Hepatocyte (in vitro differentiated cells): ENCODE measurements at regions not wholly inside any gene's neighbourhood (a gene's known extent, or its start where the extent isn't known, plus 50 kb on each side); places are given as distances from the start of the nearest gene placed in this dataset.

Source experiments
- DNase-seq: peaks from one replicate; pipeline ENCODE4 v3.0.0-alpha.2; 2016; ENCODE audit warnings: low spot score
- H2AFZ ChIP-seq: fragments of 200-600 bp; sonication (generic); 2 replicates; pipeline ENCODE4 v1.6.0; 2016; ENCODE audit warnings: antibody characterized with exemption, mild to moderate bottlenecking
- H3K27ac ChIP-seq: fragments of 200-600 bp; sonication (generic); 2 replicates; pipeline ENCODE4 v1.5.1; 2016; ENCODE audit warnings: mild to moderate bottlenecking
- H3K27me3 ChIP-seq: fragments of 200-600 bp; sonication (generic); 2 replicates; pipeline ENCODE4 v1.6.1; 2016
- H3K36me3 ChIP-seq: fragments of 200-600 bp; sonication (generic); replicated peaks from 2 replicates; pipeline ENCODE4 v1.5.1; 2016; ENCODE audit warnings: low read depth; ENCODE audit not compliant: insufficient read depth
- H3K4me1 ChIP-seq: fragments of 200-600 bp; sonication (generic); 2 replicates; pipeline ENCODE4 v1.5.1; 2016; ENCODE audit warnings: mild to moderate bottlenecking, moderate library complexity; ENCODE audit not compliant: insufficient read depth
- H3K4me2 ChIP-seq: fragments of 200-600 bp; sonication (generic); 2 replicates; pipeline ENCODE4 v1.6.0; 2016
- H3K4me3 ChIP-seq: fragments of 200-600 bp; sonication (generic); 2 replicates; pipeline ENCODE4 v1.5.1; 2016; ENCODE audit warnings: mild to moderate bottlenecking
- H3K79me2 ChIP-seq: fragments of 200-600 bp; sonication (generic); 2 replicates; pipeline ENCODE4 v1.6.0; 2017; ENCODE audit warnings: mild to moderate bottlenecking
- H3K9me2 ChIP-seq: fragments of 200-600 bp; sonication (generic); replicated peaks from 2 replicates; pipeline ENCODE4 v1.6.0; 2017; ENCODE audit warnings: mild to moderate bottlenecking; ENCODE audit not compliant: insufficient read depth
- H3K9me3 ChIP-seq: fragments of 200-600 bp; sonication (generic); 2 replicates; pipeline ENCODE4 v1.5.1; 2016; ENCODE audit warnings: low read depth, mild to moderate bottlenecking
- H4K20me1 ChIP-seq: fragments of 200-600 bp; sonication (generic); 2 replicates; pipeline ENCODE4 v1.6.0; 2016; ENCODE audit warnings: mild to moderate bottlenecking; ENCODE audit not compliant: insufficient read depth, poor library complexity, severe bottlenecking
- CTCF ChIP-seq: fragments of 200-600 bp; sonication (generic); IDR thresholded peaks from 2 replicates; pipeline ENCODE4 v1.5.1; 2016; ENCODE audit warnings: antibody characterized with exemption, mild to moderate bottlenecking; ENCODE audit not compliant: poor library complexity
- EZH2 ChIP-seq: fragments of 200-600 bp; sonication (generic); IDR thresholded peaks from 2 replicates; pipeline ENCODE4 v1.6.1; 2016; ENCODE audit warnings: antibody characterized with exemption, mild to moderate bottlenecking, borderline replicate concordance
- EZH2phosphoT487 ChIP-seq: fragments of 200-600 bp; sonication (generic); IDR thresholded peaks from one replicate; pipeline ENCODE4 v1.6.1; 2018; ENCODE audit warnings: antibody characterized with exemption, mild to moderate bottlenecking, low read depth, moderate library complexity; ENCODE audit not compliant: unreplicated experiment, severe bottlenecking
- WGBS: methylation state at CpG from one replicate; pipeline ENCODE4 v1.1.6; 2016; ENCODE audit warnings: low lambda C conversion rate; ENCODE audit errors: missing lambda C conversion rate; 5-methylcytosine and 5-hydroxymethylcytosine counted together

DNA sequence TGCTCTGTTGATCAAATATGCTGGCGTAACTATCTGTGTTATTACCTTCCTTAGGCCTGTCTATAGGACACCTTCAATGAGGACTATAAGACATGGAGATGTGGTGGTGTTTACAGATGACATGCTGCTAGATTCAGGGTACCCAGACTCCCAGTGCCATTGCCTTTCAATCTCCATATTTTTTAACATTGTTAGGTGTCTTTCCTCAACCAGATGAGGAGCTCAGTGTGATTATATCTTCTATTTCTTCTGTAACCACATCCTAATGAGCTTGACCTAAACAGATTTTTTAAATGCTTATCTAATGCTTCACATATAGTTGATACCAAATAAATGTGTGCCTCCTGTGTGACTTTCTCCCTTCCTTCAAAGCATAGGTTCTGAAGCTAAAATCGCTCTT lies 730.1 kb upstream of the NR2F2 start:
- WGBS = 97% methylated on average over 2 of the region's 2 CpGs
- Histone ChIP-seq H2AFZ (no peak overlapping the region), H3K27ac (no peak overlapping the region), H3K27me3 (no peaks in the 10 kb centered on the region), H3K4me3 (no peak overlapping the region), H3K79me2 (no peaks in the 10 kb centered on the region), H3K9me2 (no peaks in the 10 kb centered on the region), H3K4me1 (peaks cover 4% of the 10 kb centered on the region), H3K9me3 (no peaks in the 10 kb centered on the region), H3K4me2 (no peak overlapping the region), H3K36me3 (no peaks in the 10 kb centered on the region), H4K20me1 (no peaks in the 10 kb centered on the region)
- DNase-seq = no peak
- TF ChIP-seq EZH2phosphoT487 = no peak
- no peak for TF ChIP-seq EZH2
- TF ChIP-seq CTCF = no peak

GRCh38 chr15:95600884-95601283 lies 729.6 kb upstream of the NR2F2 start:
- Histone ChIP-seq H3K4me2 (no peak overlapping the region), H3K27me3 (no peaks in the 10 kb centered on the region), H3K79me2 (no peaks in the 10 kb centered on the region), H4K20me1 (no peaks in the 10 kb centered on the region), H3K4me3 (no peak overlapping the region), H3K4me1 (peaks cover 4% of the 10 kb centered on the region), H3K9me2 (no peaks in the 10 kb centered on the region), H3K36me3 (no peaks in the 10 kb centered on the region), H3K9me3 (no peaks in the 10 kb centered on the region), H3K27ac (no peak overlapping the region), H2AFZ (no peak overlapping the region)
- 91% methylated on average over 3 of the region's 3 CpGs for WGBS
- no peak for TF ChIP-seq EZH2phosphoT487
- no peak for TF ChIP-seq EZH2
- no peak for TF ChIP-seq CTCF
- no peak for DNase-seq

DNA sequence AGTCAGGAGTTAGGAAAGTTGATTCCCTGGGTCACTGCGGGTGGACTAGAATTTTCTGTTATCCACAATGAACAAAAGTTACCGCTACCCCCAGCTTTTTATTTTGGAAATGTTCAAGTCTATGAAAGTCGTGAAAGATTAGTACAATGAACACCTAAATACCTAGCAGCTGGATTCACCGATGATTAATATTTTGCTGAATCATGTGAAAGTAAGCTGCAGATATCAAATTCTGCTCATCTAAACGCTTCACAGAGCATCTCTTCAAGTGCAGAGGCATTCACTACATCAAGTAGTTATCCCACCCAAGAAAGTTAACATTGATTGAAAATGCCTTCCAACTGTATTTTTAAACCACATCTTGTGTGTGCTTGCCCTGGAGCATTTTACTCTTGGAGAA lies 729.0 kb upstream of the NR2F2 start:
- H3K36me3 ChIP-seq = no peaks in the 10 kb centered on the region
- no peak overlapping the region for H3K4me2 ChIP-seq
- no peak overlapping the region for H3K27ac ChIP-seq
- H2AFZ ChIP-seq = no peak overlapping the region
- H3K4me1 ChIP-seq = peaks cover 4% of the 10 kb centered on the region
- no peak overlapping the region for H3K4me3 ChIP-seq
- no peaks in the 10 kb centered on the region for H4K20me1 ChIP-seq
- no peaks in the 10 kb centered on the region for H3K9me3 ChIP-seq
- H3K9me2 ChIP-seq = no peaks in the 10 kb centered on the region
- no peaks in the 10 kb centered on the region for H3K27me3 ChIP-seq
- TF ChIP-seq EZH2phosphoT487 (no peak), CTCF (no peak), EZH2 (no peak)
- no peak for DNase-seq
- H3K79me2 ChIP-seq = no peaks in the 10 kb centered on the region
- WGBS = 92% methylated on average over 5 of the region's 5 CpGs

GRCh38 chr15:95603802-95604201 lies 726.7 kb upstream of the NR2F2 start:
- no peaks in the 10 kb centered on the region for H3K27me3 ChIP-seq
- no peak overlapping the region for H3K4me3 ChIP-seq
- peaks cover 4% of the 10 kb centered on the region for H3K4me1 ChIP-seq
- WGBS = 67% methylated on average over 8 of the region's 8 CpGs
- H3K27ac ChIP-seq = peak overlapping the region; percentile 25
- H3K79me2 ChIP-seq = no peaks in the 10 kb centered on the region
- TF ChIP-seq EZH2phosphoT487 = no peak
- H3K9me3 ChIP-seq = no peaks in the 10 kb centered on the region
- no peak overlapping the region for H2AFZ ChIP-seq
- H3K9me2 ChIP-seq = no peaks in the 10 kb centered on the region
- H3K36me3 ChIP-seq = no peaks in the 10 kb centered on the region
- no peak overlapping the region for H3K4me2 ChIP-seq
- DNase-seq = no peak
- H4K20me1 ChIP-seq = no peaks in the 10 kb centered on the region
